Mammary epithelial cell (primary cell): ENCODE measurements at regions not wholly inside any gene's neighbourhood (a gene's known extent, or its start where the extent isn't known, plus 50 kb on each side); places are given as distances from the start of the nearest gene placed in this dataset.

Experiments used
- CTCF ChIP-seq, 2 donors: IDR thresholded peaks in 1 of 2; conservative IDR thresholded peaks in 1 of 2; 2 replicates each; pipeline ENCODE4 v1.5.1; 2011 to 2012; ENCODE audit warnings: inconsistent platforms in 2 of 2, low read length in 2 of 2, mild to moderate bottlenecking in 2 of 2, control low read depth in 1 of 2, low read depth in 1 of 2; ENCODE audit not compliant: insufficient read depth in 1 of 2; ENCODE audit errors: extremely low read depth in 1 of 2
- EZH2 ChIP-seq: IDR thresholded peaks from 2 replicates; pipeline ENCODE4 v1.6.1; 2012; ENCODE audit warnings: low read length, inconsistent platforms, borderline replicate concordance

- TF ChIP-seq CTCF (conservative IDR thresholded peaks at IDR 0.05 in 1 of 2, IDR thresholded peaks at IDR 0.05 in 1 of 2; ENCODE audit: extremely low read depth in 1 of 2, insufficient read depth in 1 of 2, low read depth in 1 of 2, low read length in 2 of 2) (no peak), EZH2 (no peak)
These were observed 244.0 kb upstream of the CHRNA7 start for GRCh38 chr15:31786360-31786759.
